ENCODE measurements at regions not wholly inside any gene's neighbourhood (a gene's known extent, or its start where the extent isn't known, plus 50 kb on each side); places are given as distances from the start of the nearest gene placed in this dataset.

- 80% methylated on average over 1 of the region's 3 CpGs; no CpG with 5 or more reads in 1 of the 2 experiments for WGBS, 2 experiments (ENCODE audit: insufficient coverage in 2 of 2)
- no peaks in the 10 kb centered on the region for H3K9me3 ChIP-seq (ENCODE audit: control insufficient read depth, low read length)
Observed at GRCh38 chr1:98034505-98034904, 113.7 kb upstream of the DPYD start.

GRCh38 chr1:98032958-98033357, 112.1 kb upstream of the DPYD start:
- Histone ChIP-seq H3K4me3 (ENCODE audit: extremely low read depth, insufficient read depth, low read length, poor library complexity, severe bottlenecking) (no peak overlapping the region), H3K27ac (ENCODE audit: low read depth, low read length, severe bottlenecking) (no peak overlapping the region), H3K36me3 (ENCODE audit: control insufficient read depth, insufficient read depth, low read length) (no peaks in the 10 kb centered on the region), H3K9me3 (ENCODE audit: control insufficient read depth, low read length) (no peaks in the 10 kb centered on the region), H3K4me1 (ENCODE audit: control insufficient read depth, insufficient read depth, low read length, poor library complexity, severe bottlenecking) (no peaks in the 10 kb centered on the region)
- WGBS, 2 experiments (ENCODE audit: insufficient coverage in 2 of 2): 80% methylated on average over 1 of the region's 1 CpG; no CpG with 5 or more reads in 1 of the 2 experiments

More at GRCh38 chr1:98034505-98034904, 113.7 kb upstream of the DPYD start:
- H3K36me3 ChIP-seq (ENCODE audit: control insufficient read depth, insufficient read depth, low read length): no peaks in the 10 kb centered on the region
- no peaks in the 10 kb centered on the region for H3K4me1 ChIP-seq (ENCODE audit: control insufficient read depth, insufficient read depth, low read length, poor library complexity, severe bottlenecking)
- no peak overlapping the region for H3K4me3 ChIP-seq (ENCODE audit: extremely low read depth, insufficient read depth, low read length, poor library complexity, severe bottlenecking)
- no peak overlapping the region for H3K27ac ChIP-seq (ENCODE audit: low read depth, low read length, severe bottlenecking)

GRCh38 chr1:98030976-98031375, 110.1 kb upstream of the DPYD start:
- H3K4me1 ChIP-seq (ENCODE audit: control insufficient read depth, insufficient read depth, low read length, poor library complexity, severe bottlenecking): no peaks in the 10 kb centered on the region

GRCh38 chr1:98030483-98030882, 109.6 kb upstream of the DPYD start:
- Histone ChIP-seq H3K4me3 (ENCODE audit: extremely low read depth, insufficient read depth, low read length, poor library complexity, severe bottlenecking) (no peak overlapping the region), H3K27ac (ENCODE audit: low read depth, low read length, severe bottlenecking) (no peak overlapping the region), H3K36me3 (ENCODE audit: control insufficient read depth, insufficient read depth, low read length) (no peaks in the 10 kb centered on the region), H3K9me3 (ENCODE audit: control insufficient read depth, low read length) (no peaks in the 10 kb centered on the region), H3K4me1 (ENCODE audit: control insufficient read depth, insufficient read depth, low read length, poor library complexity, severe bottlenecking) (no peaks in the 10 kb centered on the region)

More at GRCh38 chr1:98030976-98031375, 110.1 kb upstream of the DPYD start:
- Histone ChIP-seq H3K27ac (ENCODE audit: low read depth, low read length, severe bottlenecking) (no peak overlapping the region), H3K36me3 (ENCODE audit: control insufficient read depth, insufficient read depth, low read length) (no peaks in the 10 kb centered on the region), H3K9me3 (ENCODE audit: control insufficient read depth, low read length) (no peaks in the 10 kb centered on the region), H3K4me3 (ENCODE audit: extremely low read depth, insufficient read depth, low read length, poor library complexity, severe bottlenecking) (no peak overlapping the region)
- WGBS, 2 experiments (ENCODE audit: insufficient coverage in 2 of 2): 100% methylated on average over 1 of the region's 3 CpGs; no CpG with 5 or more reads in 1 of the 2 experiments

GRCh38 chr1:98028800-98029199, 108.0 kb upstream of the DPYD start:
- no CpG with 5 or more reads among the region's 6 CpGs for WGBS, 2 experiments (ENCODE audit: insufficient coverage in 2 of 2)
- H3K4me1 ChIP-seq (ENCODE audit: control insufficient read depth, insufficient read depth, low read length, poor library complexity, severe bottlenecking): no peaks in the 10 kb centered on the region
- no peak overlapping the region for H3K27ac ChIP-seq (ENCODE audit: low read depth, low read length, severe bottlenecking)
- no peak overlapping the region for H3K4me3 ChIP-seq (ENCODE audit: extremely low read depth, insufficient read depth, low read length, poor library complexity, severe bottlenecking)
- no peaks in the 10 kb centered on the region for H3K36me3 ChIP-seq (ENCODE audit: control insufficient read depth, insufficient read depth, low read length)
- H3K9me3 ChIP-seq (ENCODE audit: control insufficient read depth, low read length): no peaks in the 10 kb centered on the region

- H3K4me3 ChIP-seq (ENCODE audit: extremely low read depth, insufficient read depth, low read length, poor library complexity, severe bottlenecking): no peak overlapping the region
- no peaks in the 10 kb centered on the region for H3K9me3 ChIP-seq (ENCODE audit: control insufficient read depth, low read length)
- H3K27ac ChIP-seq (ENCODE audit: low read depth, low read length, severe bottlenecking): no peak overlapping the region
- 100% methylated on average over 2 of the region's 2 CpGs; no CpG with 5 or more reads in 1 of the 2 experiments for WGBS, 2 experiments (ENCODE audit: insufficient coverage in 2 of 2)
- no peaks in the 10 kb centered on the region for H3K36me3 ChIP-seq (ENCODE audit: control insufficient read depth, insufficient read depth, low read length)
- H3K4me1 ChIP-seq (ENCODE audit: control insufficient read depth, insufficient read depth, low read length, poor library complexity, severe bottlenecking): no peaks in the 10 kb centered on the region
Observed at GRCh38 chr1:98027103-98027705, 106.4 kb upstream of the DPYD start.

GRCh38 chr1:98025858-98026257, 105.0 kb upstream of the DPYD start:
- no peaks in the 10 kb centered on the region for H3K4me1 ChIP-seq (ENCODE audit: control insufficient read depth, insufficient read depth, low read length, poor library complexity, severe bottlenecking)
- H3K36me3 ChIP-seq (ENCODE audit: control insufficient read depth, insufficient read depth, low read length): no peaks in the 10 kb centered on the region
- no peaks in the 10 kb centered on the region for H3K9me3 ChIP-seq (ENCODE audit: control insufficient read depth, low read length)
- no peak overlapping the region for H3K4me3 ChIP-seq (ENCODE audit: extremely low read depth, insufficient read depth, low read length, poor library complexity, severe bottlenecking)
- no peak overlapping the region for H3K27ac ChIP-seq (ENCODE audit: low read depth, low read length, severe bottlenecking)
- 100% methylated on average over 1 of the region's 3 CpGs; no CpG with 5 or more reads in 1 of the 2 experiments for WGBS, 2 experiments (ENCODE audit: insufficient coverage in 2 of 2)

- Histone ChIP-seq H3K9me3 (ENCODE audit: control insufficient read depth, low read length) (no peaks in the 10 kb centered on the region), H3K36me3 (ENCODE audit: control insufficient read depth, insufficient read depth, low read length) (no peaks in the 10 kb centered on the region), H3K4me1 (ENCODE audit: control insufficient read depth, insufficient read depth, low read length, poor library complexity, severe bottlenecking) (no peaks in the 10 kb centered on the region), H3K27ac (ENCODE audit: low read depth, low read length, severe bottlenecking) (no peak overlapping the region), H3K4me3 (ENCODE audit: extremely low read depth, insufficient read depth, low read length, poor library complexity, severe bottlenecking) (no peak overlapping the region)
- 100% methylated on average over 2 of the region's 3 CpGs; no CpG with 5 or more reads in 1 of the 2 experiments for WGBS, 2 experiments (ENCODE audit: insufficient coverage in 2 of 2)
Observed at GRCh38 chr1:98021126-98021525, 100.3 kb upstream of the DPYD start.

GRCh38 chr1:98019747-98020146, 98.9 kb upstream of the DPYD start:
- H3K36me3 ChIP-seq (ENCODE audit: control insufficient read depth, insufficient read depth, low read length): no peaks in the 10 kb centered on the region
- no peak overlapping the region for H3K4me3 ChIP-seq (ENCODE audit: extremely low read depth, insufficient read depth, low read length, poor library complexity, severe bottlenecking)
- no peak overlapping the region for H3K27ac ChIP-seq (ENCODE audit: low read depth, low read length, severe bottlenecking)
- H3K4me1 ChIP-seq (ENCODE audit: control insufficient read depth, insufficient read depth, low read length, poor library complexity, severe bottlenecking): no peaks in the 10 kb centered on the region
- no peaks in the 10 kb centered on the region for H3K9me3 ChIP-seq (ENCODE audit: control insufficient read depth, low read length)
- no CpG with 5 or more reads among the region's 2 CpGs for WGBS, 2 experiments (ENCODE audit: insufficient coverage in 2 of 2)

- Histone ChIP-seq H3K9me3 (ENCODE audit: control insufficient read depth, low read length) (no peaks in the 10 kb centered on the region), H3K27ac (ENCODE audit: low read depth, low read length, severe bottlenecking) (no peak overlapping the region), H3K4me1 (ENCODE audit: control insufficient read depth, insufficient read depth, low read length, poor library complexity, severe bottlenecking) (no peaks in the 10 kb centered on the region), H3K36me3 (ENCODE audit: control insufficient read depth, insufficient read depth, low read length) (no peaks in the 10 kb centered on the region), H3K4me3 (ENCODE audit: extremely low read depth, insufficient read depth, low read length, poor library complexity, severe bottlenecking) (no peak overlapping the region)
- 83% methylated on average over 1 of the region's 2 CpGs; no CpG with 5 or more reads in 1 of the 2 experiments for WGBS, 2 experiments (ENCODE audit: insufficient coverage in 2 of 2)
Observed at GRCh38 chr1:98018074-98018473, 97.2 kb upstream of the DPYD start.

- Histone ChIP-seq H3K27ac (ENCODE audit: low read depth, low read length, severe bottlenecking) (no peak overlapping the region), H3K36me3 (ENCODE audit: control insufficient read depth, insufficient read depth, low read length) (no peaks in the 10 kb centered on the region), H3K4me3 (ENCODE audit: extremely low read depth, insufficient read depth, low read length, poor library complexity, severe bottlenecking) (no peak overlapping the region), H3K9me3 (ENCODE audit: control insufficient read depth, low read length) (no peaks in the 10 kb centered on the region), H3K4me1 (ENCODE audit: control insufficient read depth, insufficient read depth, low read length, poor library complexity, severe bottlenecking) (no peaks in the 10 kb centered on the region)
Observed at GRCh38 chr1:98017184-98017583, 96.3 kb upstream of the DPYD start.
